IPS DF 19.7 (cell line): ENCODE measurements at regions not wholly inside any gene's neighbourhood (a gene's known extent, or its start where the extent isn't known, plus 50 kb on each side); places are given as distances from the start of the nearest gene placed in this dataset.
"Not testable (repeated sequence)": the region's sequence is repeated elsewhere in the genome, so short reads cannot be mapped to it uniquely, and the experiment has no call there.

Experiments used
- DNase-seq: peaks from one replicate; pipeline ENCODE4 v3.0.0-alpha.2; 2013; ENCODE audit warnings: low read depth, low spot score

GRCh38 chr3:102036472-102036871 lies 187.2 kb downstream of the NFKBIZ start:
- no peak for DNase-seq

GRCh38 chr3:102037209-102037608 lies 187.9 kb downstream of the NFKBIZ start:
- DNase-seq: no peak

- no peak for DNase-seq
Observed at GRCh38 chr3:102037791-102038190, 188.5 kb downstream of the NFKBIZ start.

GRCh38 chr3:102038477-102039142 lies 189.3 kb downstream of the NFKBIZ start:
- no peak for DNase-seq

- DNase-seq: not testable (repeated sequence)
Observed at GRCh38 chr3:102040144-102040543, 190.8 kb downstream of the NFKBIZ start.

DNA sequence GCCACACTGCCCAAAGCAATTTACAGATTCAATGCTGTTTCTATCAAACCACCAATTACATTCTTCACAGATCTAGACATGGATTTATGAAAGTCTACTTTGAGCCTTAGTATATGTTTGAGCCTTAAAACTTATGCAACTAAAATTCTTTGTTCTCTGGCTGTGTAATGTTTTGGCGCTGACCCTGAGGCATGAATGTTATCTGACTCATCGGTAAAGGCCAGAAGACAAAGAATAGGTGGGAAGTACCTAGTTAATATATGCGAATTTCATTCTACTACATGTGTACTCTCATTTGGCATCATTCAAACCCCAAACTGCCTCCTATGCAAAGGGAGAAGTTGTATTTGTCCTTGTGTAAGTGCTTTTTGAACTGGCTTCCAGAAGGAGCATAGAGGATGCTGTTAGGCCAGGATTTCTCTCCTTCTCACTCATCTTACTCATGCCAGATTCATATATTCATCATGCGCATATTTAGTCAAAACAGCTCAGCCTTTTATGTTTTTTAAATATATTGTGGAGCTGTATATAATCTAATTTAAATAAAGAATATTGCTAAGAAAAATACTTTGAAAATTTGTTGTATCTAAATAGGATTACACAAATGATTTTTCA lies 204.2 kb downstream of the NFKBIZ start:
- DNase-seq: no peak

GRCh38 chr3:102054543-102055080 lies 205.3 kb downstream of the NFKBIZ start:
- no peak for DNase-seq

DNA sequence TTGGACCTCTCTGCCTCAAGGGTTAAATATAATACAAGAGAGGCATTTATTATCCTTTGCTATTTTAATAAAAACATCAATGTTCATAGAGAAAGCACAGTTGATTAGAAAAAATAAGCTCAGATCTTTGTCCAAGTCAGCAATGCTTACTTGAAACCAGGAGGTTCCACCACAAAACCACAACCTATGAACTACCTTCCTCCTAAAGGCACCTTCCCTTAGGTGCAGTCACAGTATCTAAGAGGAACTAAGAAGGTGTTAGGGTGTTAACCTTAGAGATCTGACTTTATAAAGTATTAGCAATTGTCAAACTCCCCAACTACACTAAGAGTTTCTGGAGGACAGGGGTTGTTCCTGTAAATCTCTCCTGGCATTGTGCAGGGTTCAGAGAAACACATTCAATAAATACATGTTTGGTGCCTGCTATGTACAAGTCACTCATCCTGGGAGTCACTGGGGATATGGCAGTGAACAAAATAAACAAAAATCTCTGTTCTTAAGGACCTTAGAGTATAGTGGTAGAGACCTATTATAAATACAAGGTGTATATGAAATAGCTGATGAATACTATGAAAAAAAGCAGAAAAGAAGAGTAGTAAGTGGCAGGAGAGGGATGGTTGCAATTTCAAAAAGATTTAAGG lies 208.6 kb downstream of the NFKBIZ start:
- no peak for DNase-seq

DNA sequence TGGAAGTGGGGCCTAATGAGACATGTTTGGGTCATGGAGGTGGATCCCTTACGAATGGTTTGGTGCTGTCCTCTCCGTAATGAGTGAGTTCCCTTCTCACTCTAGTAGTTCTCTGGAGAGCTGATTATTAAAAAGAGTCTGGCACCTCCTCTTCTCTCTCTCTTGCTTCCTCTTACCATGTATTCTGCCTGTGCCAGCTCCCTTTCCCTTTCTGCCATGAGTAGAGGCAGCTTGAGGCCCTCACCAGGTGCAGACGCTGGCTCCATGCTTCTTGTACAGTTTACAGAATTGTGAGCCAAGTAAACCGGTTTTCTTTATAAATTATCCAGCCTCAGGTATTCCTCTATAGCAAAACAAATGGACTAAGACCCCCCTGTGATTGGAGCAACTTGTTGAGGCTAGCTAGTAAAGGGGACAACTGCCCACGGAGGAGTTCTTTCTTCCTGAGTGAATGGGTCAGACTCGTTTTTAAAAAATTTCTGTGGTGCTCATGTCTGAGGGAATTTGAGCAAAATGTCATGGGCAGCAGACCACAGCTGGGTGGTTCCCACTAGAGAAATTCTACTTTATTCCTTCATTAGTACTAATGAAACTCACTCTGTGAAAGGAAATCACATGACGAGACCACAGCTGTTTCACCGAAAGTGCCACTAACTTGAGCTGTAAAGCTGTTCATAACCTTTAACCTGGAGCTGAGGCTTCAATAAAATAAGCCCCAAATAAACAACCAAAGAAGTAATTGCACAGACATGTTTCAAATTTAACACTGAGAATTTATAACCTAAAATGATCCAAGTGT lies 210.0 kb downstream of the NFKBIZ start:
- no peak for DNase-seq

DNA sequence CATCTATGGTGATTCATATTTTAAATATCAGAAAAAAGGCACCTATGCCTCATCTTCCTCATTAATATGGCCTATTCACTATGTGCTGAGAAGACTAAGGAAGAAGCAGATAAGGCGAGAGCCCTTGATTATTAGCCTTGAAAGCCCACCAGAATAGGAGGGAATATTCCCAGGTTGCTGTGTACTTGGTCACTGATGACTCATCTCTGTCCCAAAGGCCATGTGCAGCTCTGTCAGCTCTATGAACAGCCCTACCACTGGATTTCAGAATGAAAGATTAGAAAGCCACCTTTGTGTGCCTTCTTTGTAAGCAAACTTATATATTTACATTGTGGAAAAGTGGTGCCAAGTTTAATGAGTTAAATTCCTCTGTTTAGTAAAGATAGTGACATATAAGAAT lies 211.5 kb downstream of the NFKBIZ start:
- DNase-seq: no peak

DNA sequence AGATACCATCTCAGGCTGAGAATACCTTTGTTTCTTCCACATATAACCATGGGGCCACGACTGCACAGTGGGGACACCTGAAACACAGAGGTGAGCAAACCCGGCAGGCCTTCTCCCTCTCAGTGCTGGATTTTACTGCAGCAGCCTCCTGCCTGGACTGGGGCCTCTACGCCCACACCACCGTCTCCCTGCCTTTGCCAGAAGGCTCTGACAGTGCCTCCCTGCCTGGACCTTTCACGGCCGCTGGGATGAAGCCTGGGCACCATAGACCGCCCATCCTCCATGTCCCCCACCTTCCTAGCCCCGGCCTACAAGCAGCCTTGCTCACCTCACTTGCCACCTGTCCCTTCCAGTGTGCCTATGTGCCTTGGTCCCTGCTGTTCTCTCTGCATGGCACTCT lies 214.3 kb downstream of the NFKBIZ start:
- no peak for DNase-seq

GRCh38 chr3:102066470-102066869 lies 217.2 kb downstream of the NFKBIZ start:
- no peak for DNase-seq

DNA sequence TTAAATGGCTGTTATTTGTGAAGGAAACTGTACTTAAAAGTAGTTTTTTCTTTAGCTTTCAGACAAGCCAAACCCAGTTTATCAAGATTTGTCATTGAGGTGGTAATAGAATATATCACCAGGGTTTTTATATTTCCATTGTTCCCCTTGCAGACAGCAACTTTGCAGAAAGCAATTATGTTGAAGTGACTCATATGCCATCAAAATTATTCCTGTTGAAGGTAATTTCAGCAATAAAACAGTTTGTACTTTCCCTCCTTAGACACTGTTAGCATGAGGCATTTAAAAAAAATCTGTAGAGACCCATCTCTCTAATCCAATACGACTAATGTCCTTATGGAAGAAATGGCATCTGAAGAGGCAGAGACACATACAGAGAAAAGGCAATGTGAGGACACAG lies 219.0 kb downstream of the NFKBIZ start:
- DNase-seq: no peak

GRCh38 chr3:102068736-102069135 lies 219.4 kb downstream of the NFKBIZ start:
- DNase-seq: no peak

GRCh38 chr3:102069211-102069662 lies 219.9 kb downstream of the NFKBIZ start:
- no peak for DNase-seq

DNA sequence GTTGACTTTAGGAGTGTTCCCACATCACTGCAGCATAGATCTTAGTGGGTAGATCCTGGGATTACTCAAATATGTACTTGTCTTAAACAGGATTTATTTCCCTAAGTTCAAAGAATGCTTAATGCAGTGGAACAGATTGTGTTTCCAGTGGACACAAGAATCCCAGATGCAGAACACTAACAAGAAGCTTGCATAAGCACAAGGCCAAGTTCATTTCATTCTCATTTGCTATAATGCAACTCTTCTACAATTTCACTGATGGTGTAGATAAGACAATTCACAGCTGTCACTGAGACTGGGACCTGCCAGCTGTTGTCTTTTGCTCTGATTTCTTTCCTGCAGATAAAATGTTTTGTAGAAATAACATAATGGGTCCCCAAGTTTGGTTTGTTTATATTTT lies 225.6 kb downstream of the NFKBIZ start:
- no peak for DNase-seq

DNA sequence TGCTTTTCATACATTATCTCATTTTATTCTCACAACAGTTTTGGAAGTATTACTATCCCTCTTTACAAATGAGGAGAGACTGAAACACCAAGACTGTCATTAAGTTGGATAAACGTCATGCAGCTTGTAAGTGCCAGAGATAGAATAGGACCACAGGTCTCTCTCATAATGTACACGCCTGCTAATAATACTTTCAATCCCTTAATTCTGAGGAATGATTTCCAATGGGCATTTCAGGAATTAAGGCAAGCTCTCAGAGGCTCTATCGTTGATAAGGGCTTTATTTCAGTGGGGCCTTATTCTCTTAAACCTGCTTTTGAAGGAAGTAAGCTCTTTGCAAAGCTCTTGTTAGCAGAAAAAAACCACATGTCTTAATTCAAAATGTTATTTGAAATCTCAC lies 229.1 kb downstream of the NFKBIZ start:
- DNase-seq: no peak

- DNase-seq: peak; percentile 15
Observed at GRCh38 chr3:102078854-102079808, 229.8 kb downstream of the NFKBIZ start.

DNA sequence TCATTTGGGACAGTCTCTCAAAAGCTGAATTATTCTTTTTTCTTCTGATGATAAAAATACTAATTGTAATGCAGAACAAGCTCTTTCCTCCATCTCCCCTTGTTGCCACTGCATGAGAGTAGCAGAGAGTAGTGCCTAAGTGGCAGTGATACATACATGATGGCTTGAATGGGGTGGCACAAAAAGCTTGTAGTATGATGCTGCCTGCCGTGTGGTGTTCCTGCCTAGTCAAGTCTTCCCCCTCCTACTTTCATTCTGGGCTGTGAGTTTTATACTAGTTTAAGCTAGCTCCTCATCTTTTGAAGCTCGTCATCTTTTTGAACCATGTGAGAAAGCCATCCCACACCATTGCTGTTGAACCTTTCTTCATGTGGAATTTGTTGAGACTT lies 230.5 kb downstream of the NFKBIZ start:
- no peak for DNase-seq

GRCh38 chr3:102081572-102082289 lies 232.4 kb downstream of the NFKBIZ start:
- DNase-seq: no peak
